OCI-LY1 (cell line): ENCODE measurements at regions not wholly inside any gene's neighbourhood (a gene's known extent, or its start where the extent isn't known, plus 50 kb on each side); places are given as distances from the start of the nearest gene placed in this dataset.

ENCODE experiments used
- CTCF ChIP-seq: fragments of 200-600 bp; sonication (generic), shearing (Covaris generic); IDR thresholded peaks from 2 replicates; pipeline ENCODE4 v1.5.1; 2017; ENCODE audit warnings: mild to moderate bottlenecking, antibody characterized with exemption, low read length, moderate library complexity, mixed read lengths
- EZH2 ChIP-seq: fragments of 200-600 bp; sonication (generic), shearing (Covaris generic); IDR thresholded peaks from 2 replicates; pipeline ENCODE4 v1.8.0; 2017; ENCODE audit warnings: borderline replicate concordance, mixed run types, mild to moderate bottlenecking, antibody characterized with exemption, low read length, moderate library complexity, mixed read lengths

DNA sequence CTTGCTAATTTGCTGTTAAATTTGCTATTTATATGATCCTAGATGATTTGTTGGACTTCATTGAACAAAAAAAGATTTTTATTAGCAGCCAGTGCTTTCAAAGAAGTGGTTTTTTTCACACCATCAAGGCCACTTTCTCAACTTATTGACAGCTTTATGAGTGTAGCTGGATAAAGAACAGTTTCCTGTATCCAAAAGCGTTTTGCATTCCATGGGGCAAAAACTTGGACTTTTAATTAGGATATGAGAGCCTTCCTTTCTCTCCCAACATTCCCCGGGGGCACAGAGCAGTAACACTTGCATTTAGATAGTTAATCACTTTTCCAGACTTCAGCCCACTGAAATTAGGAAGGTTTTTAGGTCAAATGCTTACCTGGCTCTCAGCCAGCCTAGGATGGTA lies 177.1 kb upstream of the ELAC2 start:
- TF ChIP-seq CTCF (no peak), EZH2 (no peak)
